Stomach (tissue), 4 donors: ENCODE measurements at regions not wholly inside any gene's neighbourhood (a gene's known extent, or its start where the extent isn't known, plus 50 kb on each side); places are given as distances from the start of the nearest gene placed in this dataset.

Experiments used
- CTCF ChIP-seq, 7 experiments: fragments of 450-650 bp in 4 of 7; fragments of 200-600 bp in 3 of 7; sonication (generic) in 3 of 7; IDR thresholded peaks; one replicate each; pipeline ENCODE4 v1.5.1; 2016 to 2019; ENCODE audit warnings: antibody characterized with exemption in 7 of 7, control low read depth in 2 of 7, mild to moderate bottlenecking in 1 of 7
- EP300 ChIP-seq: sonication (generic); formaldehyde crosslinking; IDR thresholded peaks from one replicate; pipeline ENCODE4 v1.6.1; 2017; ENCODE audit warnings: antibody characterized with exemption
- POLR2A ChIP-seq, 4 donors: fragments of 450-650 bp; IDR thresholded peaks; one replicate each; pipeline ENCODE4 v1.6.1; 2016; ENCODE audit warnings: antibody characterized with exemption in 4 of 4, control low read depth in 2 of 4, mild to moderate bottlenecking in 1 of 4, moderate library complexity in 1 of 4

DNA sequence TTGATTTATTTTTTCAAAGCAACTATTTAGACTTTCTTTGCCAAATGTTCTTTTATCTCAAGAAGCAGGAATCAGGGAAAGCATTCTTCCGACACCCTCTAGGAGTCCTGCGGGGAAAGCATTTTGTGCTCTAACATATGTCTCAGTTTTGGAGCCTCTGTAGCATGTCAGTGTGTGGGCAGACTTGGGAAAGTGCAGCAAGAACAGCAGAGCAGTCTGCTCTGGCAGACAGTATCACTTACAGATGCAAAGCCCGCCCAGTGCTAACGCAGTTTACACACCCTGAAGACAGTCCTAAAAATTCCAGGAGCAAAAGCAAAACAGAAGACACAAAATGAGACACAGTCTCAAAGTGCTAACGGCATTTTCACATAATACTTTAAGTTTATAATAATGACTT lies 393.5 kb downstream of the KLF12 start:
- no peak for TF ChIP-seq POLR2A (IDR thresholded peaks at IDR 0.05)
- no peak for TF ChIP-seq CTCF (IDR thresholded peaks at IDR 0.05)
- TF ChIP-seq EP300, result no peak
